Uterus (tissue), 3 donors: ENCODE measurements at regions not wholly inside any gene's neighbourhood (a gene's known extent, or its start where the extent isn't known, plus 50 kb on each side); places are given as distances from the start of the nearest gene placed in this dataset.

ENCODE experiments used
- DNase-seq, 2 donors: peaks; one replicate each; pipeline ENCODE4 v3.0.0-alpha.2; 2019 to 2020
- H3K27ac ChIP-seq, 2 donors: fragments of 200-600 bp; sonication (generic); 1 replicate in 1 of 2; 2 replicates in 1 of 2; pipeline ENCODE4 v1.5.1; 2016 to 2018
- H3K27me3 ChIP-seq, 2 donors: fragments of 200-600 bp; sonication (generic); one replicate each; pipeline ENCODE4 v1.5.1; 2018 to 2019; ENCODE audit warnings: control low read depth in 1 of 2
- H3K36me3 ChIP-seq, 2 donors: fragments of 200-600 bp; sonication (generic); one replicate each; pipeline ENCODE4 v1.5.1; 2019; ENCODE audit warnings: control low read depth in 1 of 2
- H3K4me1 ChIP-seq, 2 donors: fragments of 200-600 bp; sonication (generic); one replicate each; pipeline ENCODE4 v1.5.1; 2018 to 2019; ENCODE audit warnings: control low read depth in 1 of 2
- H3K4me3 ChIP-seq, 2 donors: fragments of 200-600 bp; sonication (generic); 1 replicate in 1 of 2; 2 replicates in 1 of 2; pipeline ENCODE4 v1.5.1; 2018 to 2019; ENCODE audit warnings: mild to moderate bottlenecking in 1 of 2
- H3K9me3 ChIP-seq, 2 donors: fragments of 200-600 bp; sonication (generic); one replicate each; pipeline ENCODE4 v1.5.1; 2019; ENCODE audit warnings: control low read depth in 1 of 2
- POLR2A ChIP-seq, 2 donors: fragments of 450-650 bp; IDR thresholded peaks; one replicate each; pipeline ENCODE4 v1.6.1; 2016; ENCODE audit warnings: antibody characterized with exemption in 2 of 2, mild to moderate bottlenecking in 1 of 2, moderate library complexity in 1 of 2
- intact Hi-C: fragments of 100-400 bp; cut with DNase I; formaldehyde crosslinking; loops from one replicate; pipeline ENCODE4 v1.15.1; 2023; ENCODE audit warnings: low total_unique reads
- TF ChIP-seq, protein P1 (sequence below), 4 experiments: fragments of 200-600 bp in 2 of 4; fragments of 450-650 bp in 2 of 4; sonication (generic) in 2 of 4; IDR thresholded peaks; one replicate each; pipeline ENCODE4 v1.5.1; 2016 to 2019; ENCODE audit warnings: antibody characterized with exemption in 4 of 4, mild to moderate bottlenecking in 2 of 4, moderate library complexity in 1 of 4
- donor health status: DM: yes; HTN: yes; CAD: no.

DNA sequence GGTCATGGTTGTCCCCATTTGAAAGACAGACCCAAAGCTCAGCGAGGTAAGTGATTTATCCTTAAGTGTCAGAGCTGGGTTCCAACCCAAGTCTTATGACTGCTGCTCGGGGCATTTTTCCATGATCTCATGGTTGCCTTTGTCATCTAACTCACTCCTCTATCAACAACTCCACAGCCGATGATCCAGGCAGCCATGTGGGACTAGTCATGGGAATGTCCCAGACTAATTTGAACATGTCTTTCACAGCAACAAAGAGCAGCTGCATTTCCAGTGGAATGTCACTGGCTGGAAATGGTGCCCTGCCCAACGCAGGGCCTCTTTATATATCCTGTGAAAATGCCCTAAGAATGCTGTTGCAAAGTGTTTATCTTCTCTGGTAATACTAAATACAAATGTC is 284.8 kb upstream of the PPARGC1A start:
- intact Hi-C loops = no loop called here
- Histone ChIP-seq H3K4me1 (no peaks in the 10 kb centered on the region), H3K9me3 (no peaks in the 10 kb centered on the region), H3K27ac (no peak overlapping the region), H3K27me3 (no peaks in the 10 kb centered on the region), H3K36me3 (no peaks in the 10 kb centered on the region), H3K4me3 (no peak overlapping the region)
- no peak for DNase-seq
- TF ChIP-seq POLR2A (IDR thresholded peaks at IDR 0.05) = no peak
- TF ChIP-seq, protein P1, sequence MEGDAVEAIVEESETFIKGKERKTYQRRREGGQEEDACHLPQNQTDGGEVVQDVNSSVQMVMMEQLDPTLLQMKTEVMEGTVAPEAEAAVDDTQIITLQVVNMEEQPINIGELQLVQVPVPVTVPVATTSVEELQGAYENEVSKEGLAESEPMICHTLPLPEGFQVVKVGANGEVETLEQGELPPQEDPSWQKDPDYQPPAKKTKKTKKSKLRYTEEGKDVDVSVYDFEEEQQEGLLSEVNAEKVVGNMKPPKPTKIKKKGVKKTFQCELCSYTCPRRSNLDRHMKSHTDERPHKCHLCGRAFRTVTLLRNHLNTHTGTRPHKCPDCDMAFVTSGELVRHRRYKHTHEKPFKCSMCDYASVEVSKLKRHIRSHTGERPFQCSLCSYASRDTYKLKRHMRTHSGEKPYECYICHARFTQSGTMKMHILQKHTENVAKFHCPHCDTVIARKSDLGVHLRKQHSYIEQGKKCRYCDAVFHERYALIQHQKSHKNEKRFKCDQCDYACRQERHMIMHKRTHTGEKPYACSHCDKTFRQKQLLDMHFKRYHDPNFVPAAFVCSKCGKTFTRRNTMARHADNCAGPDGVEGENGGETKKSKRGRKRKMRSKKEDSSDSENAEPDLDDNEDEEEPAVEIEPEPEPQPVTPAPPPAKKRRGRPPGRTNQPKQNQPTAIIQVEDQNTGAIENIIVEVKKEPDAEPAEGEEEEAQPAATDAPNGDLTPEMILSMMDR (IDR thresholded peaks at IDR 0.05) = no peak

DNA sequence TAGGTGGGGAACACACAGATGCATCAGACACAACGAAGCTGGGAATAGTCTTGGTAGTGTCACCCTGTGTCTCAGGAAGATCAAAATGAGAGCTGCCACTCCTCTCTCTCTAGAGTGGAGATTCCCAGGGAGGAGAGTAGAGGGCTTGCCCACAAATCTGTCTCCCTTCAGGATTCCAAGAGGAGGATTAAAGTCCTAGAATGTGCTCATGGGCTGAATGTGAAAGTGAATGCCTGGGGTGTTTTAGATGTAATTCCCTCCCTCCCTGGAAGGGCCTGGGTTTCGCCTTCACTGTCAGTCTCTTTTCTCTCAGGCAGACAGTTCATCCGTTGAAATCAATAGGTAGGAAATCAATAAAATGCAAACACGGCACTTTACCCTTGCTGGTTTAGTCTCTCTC is 282.6 kb upstream of the PPARGC1A start:
- Histone ChIP-seq H3K4me1 (no peaks in the 10 kb centered on the region), H3K4me3 (no peak overlapping the region), H3K27me3 (no peaks in the 10 kb centered on the region), H3K9me3 (no peaks in the 10 kb centered on the region), H3K27ac (no peak overlapping the region), H3K36me3 (no peaks in the 10 kb centered on the region)
- intact Hi-C loops = no loop called here
- no peak for TF ChIP-seq POLR2A (IDR thresholded peaks at IDR 0.05)
- TF ChIP-seq, protein P1 (IDR thresholded peaks at IDR 0.05) = no peak
- no peak for DNase-seq

DNA sequence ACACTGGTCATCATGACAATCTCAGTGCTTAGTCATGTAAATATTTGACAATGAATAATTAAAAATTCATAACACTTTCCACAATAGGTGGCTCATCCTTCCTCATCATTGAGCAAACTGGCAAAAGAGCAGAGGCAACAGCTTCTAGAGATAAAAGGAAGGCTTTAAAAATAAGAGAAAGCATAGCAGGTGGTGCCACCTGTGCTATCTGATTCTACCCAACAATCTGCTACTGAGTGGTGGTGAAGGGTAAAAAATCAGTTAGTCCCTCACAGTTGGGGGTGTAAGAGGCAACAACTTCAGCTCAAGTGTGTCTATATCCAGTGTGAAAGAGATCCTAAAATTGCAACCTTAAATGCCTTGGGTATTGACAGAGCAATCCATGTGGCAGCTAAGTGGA is 280.1 kb upstream of the PPARGC1A start:
- Histone ChIP-seq H3K4me3 (no peak overlapping the region), H3K36me3 (no peaks in the 10 kb centered on the region), H3K27me3 (no peaks in the 10 kb centered on the region), H3K27ac (no peak overlapping the region), H3K4me1 (no peaks in the 10 kb centered on the region), H3K9me3 (no peaks in the 10 kb centered on the region)
- intact Hi-C loops = no loop called here
- DNase-seq = no peak
- no peak for TF ChIP-seq POLR2A (IDR thresholded peaks at IDR 0.05)
- TF ChIP-seq, protein P1 (IDR thresholded peaks at IDR 0.05) = no peak

DNA sequence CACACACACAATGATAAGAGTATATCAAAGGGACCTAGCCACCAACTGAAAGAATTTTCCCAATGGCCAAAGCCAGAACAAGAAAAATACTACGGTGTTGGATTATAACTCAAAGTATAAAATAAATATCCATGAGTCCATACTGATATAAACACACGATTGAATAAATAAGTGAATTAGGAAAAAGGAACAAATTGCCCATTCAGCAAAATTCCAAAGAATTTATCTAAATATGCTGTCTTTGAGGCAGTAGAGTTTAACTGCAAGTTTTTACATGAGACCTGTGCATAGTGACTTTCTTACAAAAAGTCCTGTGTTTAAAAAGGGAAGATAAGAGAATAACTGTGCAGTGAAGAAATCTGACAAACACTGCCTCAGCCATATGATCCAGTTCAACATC is 278.8 kb upstream of the PPARGC1A start:
- Histone ChIP-seq H3K36me3 (no peaks in the 10 kb centered on the region), H3K4me3 (no peak overlapping the region), H3K27me3 (no peaks in the 10 kb centered on the region), H3K4me1 (no peaks in the 10 kb centered on the region), H3K27ac (no peak overlapping the region), H3K9me3 (no peaks in the 10 kb centered on the region)
- intact Hi-C loops = no loop called here
- DNase-seq = no peak
- TF ChIP-seq, protein P1 (IDR thresholded peaks at IDR 0.05) = no peak
- no peak for TF ChIP-seq POLR2A (IDR thresholded peaks at IDR 0.05)

DNA sequence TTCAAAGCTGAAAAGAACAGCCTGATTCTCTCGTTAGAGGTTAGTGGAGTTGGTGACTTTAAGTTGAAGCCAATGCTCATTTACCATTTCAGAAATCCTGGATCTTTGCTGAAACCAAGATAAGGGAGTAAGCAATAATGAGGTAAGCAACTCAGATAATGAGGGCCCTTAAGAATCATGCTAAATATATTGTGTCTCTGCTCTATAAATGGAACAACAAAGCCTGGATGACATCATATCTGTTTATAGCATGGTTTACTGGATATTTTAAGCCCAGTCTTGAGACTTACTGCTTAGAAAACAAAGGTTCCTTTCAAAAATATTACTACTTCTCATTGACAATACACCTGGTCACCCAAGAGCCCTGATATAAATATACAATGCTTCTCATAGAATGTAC is 276.7 kb upstream of the PPARGC1A start:
- no peaks in the 10 kb centered on the region for H3K9me3 ChIP-seq
- TF ChIP-seq, protein P1 (IDR thresholded peaks at IDR 0.05) = no peak
- TF ChIP-seq POLR2A (IDR thresholded peaks at IDR 0.05) = no peak
- no peak overlapping the region for H3K4me3 ChIP-seq
- H3K4me1 ChIP-seq = no peaks in the 10 kb centered on the region
- H3K36me3 ChIP-seq = no peaks in the 10 kb centered on the region
- intact Hi-C loops = no loop called here
- H3K27me3 ChIP-seq = no peaks in the 10 kb centered on the region
- no peak overlapping the region for H3K27ac ChIP-seq
- DNase-seq = no peak
